Lower leg skin (tissue), 4 donors: ENCODE measurements at regions not wholly inside any gene's neighbourhood (a gene's known extent, or its start where the extent isn't known, plus 50 kb on each side); places are given as distances from the start of the nearest gene placed in this dataset.

Source experiments
- DNase-seq, 2 donors: peaks; one replicate each; pipeline ENCODE4 v3.0.0-alpha.2; 2019; ENCODE audit warnings: low spot score in 2 of 2
- H3K4me3 ChIP-seq: fragments of 200-600 bp; sonication (generic); 2 replicates; pipeline ENCODE4 v1.5.1; 2017; ENCODE audit warnings: mild to moderate bottlenecking, low read depth; ENCODE audit not compliant: poor library complexity, severe bottlenecking
- CTCF ChIP-seq, 3 donors: fragments of 450-650 bp; IDR thresholded peaks; one replicate each; pipeline ENCODE4 v1.5.1; 2016; ENCODE audit warnings: antibody characterized with exemption in 3 of 3, mild to moderate bottlenecking in 3 of 3, moderate library complexity in 2 of 3
- POLR2A ChIP-seq, 2 donors: fragments of 450-650 bp; IDR thresholded peaks; one replicate each; pipeline ENCODE4 v1.6.1; 2016 to 2017; ENCODE audit warnings: antibody characterized with exemption in 2 of 2, mild to moderate bottlenecking in 1 of 2, moderate library complexity in 1 of 2
- WGBS, 2 donors: methylation state at CpG; one replicate each; pipeline ENCODE4 v1.1.5; 2018; 5-methylcytosine and 5-hydroxymethylcytosine counted together
- intact Hi-C: fragments of 100-400 bp; cut with DNase I; formaldehyde crosslinking; loops from one replicate; pipeline ENCODE4 v1.15.0; 2023; ENCODE audit warnings: low total_unique reads

- 58 to 66% methylated on average over 4 of the region's 4 CpGs for WGBS, 2 donors
- no peak for DNase-seq
- intact Hi-C loops, result no loop called here
These were observed 433.4 kb downstream of the DTWD2 start for GRCh38 chr5:118554981-118555380.

GRCh38 chr5:118554241-118554640, 434.1 kb downstream of the DTWD2 start:
- no peak overlapping the region for H3K4me3 ChIP-seq
- no peak for TF ChIP-seq POLR2A (IDR thresholded peaks at IDR 0.05)
- no peak for TF ChIP-seq CTCF (IDR thresholded peaks at IDR 0.05)
- no peak for DNase-seq
- intact Hi-C loops, result no loop called here
- 94 to 98% methylated on average over 2 of the region's 2 CpGs for WGBS, 2 donors

More at GRCh38 chr5:118554981-118555380, 433.4 kb downstream of the DTWD2 start:
- TF ChIP-seq CTCF (IDR thresholded peaks at IDR 0.05), result no peak
- no peak for TF ChIP-seq POLR2A (IDR thresholded peaks at IDR 0.05)
- H3K4me3 ChIP-seq, result no peak overlapping the region

- TF ChIP-seq POLR2A (IDR thresholded peaks at IDR 0.05), result no peak
- no peak for TF ChIP-seq CTCF (IDR thresholded peaks at IDR 0.05)
- intact Hi-C loops, result no loop called here
- 31 to 52% methylated on average over 3 of the region's 3 CpGs for WGBS, 2 donors
- H3K4me3 ChIP-seq, result no peak overlapping the region
- peak; percentile 86 to 94 for DNase-seq
These were observed 434.7 kb downstream of the DTWD2 start for GRCh38 chr5:118553662-118554061.

DNA sequence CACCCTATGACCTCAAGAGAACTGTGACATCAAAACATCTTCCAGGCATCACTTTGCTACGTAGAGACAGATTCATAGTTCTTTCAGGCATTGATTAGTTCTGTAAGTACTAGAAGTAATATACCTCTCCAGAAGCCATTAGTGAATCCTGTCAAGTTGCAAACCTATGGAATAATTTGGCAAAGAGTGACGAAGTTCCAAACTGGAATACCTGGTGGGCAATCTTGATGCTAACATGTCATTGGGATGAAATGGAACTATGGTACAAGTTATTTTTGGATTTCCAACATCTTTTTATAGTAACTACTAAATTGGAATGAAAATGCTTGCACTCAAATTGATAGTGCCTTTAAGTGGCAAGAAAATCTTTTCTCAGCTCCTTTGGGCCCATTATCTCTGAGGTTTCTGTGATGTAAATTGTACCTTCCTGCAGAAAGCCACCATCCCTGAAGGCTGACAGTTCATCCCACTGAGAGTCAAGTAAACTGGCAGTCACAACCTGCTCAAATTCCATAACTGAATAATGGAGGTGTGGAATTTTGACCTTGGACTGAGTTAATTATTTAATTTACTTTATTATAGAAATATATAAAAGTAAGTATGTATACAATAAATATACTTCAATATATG, 435.5 kb downstream of the DTWD2 start:
- intact Hi-C loops, result no loop called here
- WGBS, 2 donors, result 62 to 87% methylated on average over 2 of the region's 2 CpGs
- no peak overlapping the region for H3K4me3 ChIP-seq
- no peak for DNase-seq
- TF ChIP-seq CTCF (IDR thresholded peaks at IDR 0.05) (no peak), POLR2A (IDR thresholded peaks at IDR 0.05) (no peak)

- TF ChIP-seq CTCF (IDR thresholded peaks at IDR 0.05) (no peak), POLR2A (IDR thresholded peaks at IDR 0.05) (no peak)
- H3K4me3 ChIP-seq, result no peak overlapping the region
- WGBS, 2 donors, result 71 to 76% methylated on average over 2 of the region's 2 CpGs
- intact Hi-C loops, result no loop called here
- DNase-seq, result no peak
These were observed 436.2 kb downstream of the DTWD2 start for GRCh38 chr5:118552146-118552545.

- no peak for DNase-seq
- 39 to 46% methylated on average over 1 of the region's 1 CpG for WGBS, 2 donors
- no peak for TF ChIP-seq CTCF (IDR thresholded peaks at IDR 0.05)
- no peak for TF ChIP-seq POLR2A (IDR thresholded peaks at IDR 0.05)
These were observed 436.6 kb downstream of the DTWD2 start for GRCh38 chr5:118551716-118552115.

More at GRCh38 chr5:118551716-118552115, 436.6 kb downstream of the DTWD2 start:
- no peak overlapping the region for H3K4me3 ChIP-seq
- intact Hi-C loops, result no loop called here
